GM23338 (cell line): ENCODE measurements at regions not wholly inside any gene's neighbourhood (a gene's known extent, or its start where the extent isn't known, plus 50 kb on each side); places are given as distances from the start of the nearest gene placed in this dataset.

Experiments
- ATAC-seq: fragments of 200-7000 bp; cut with Tn5 transposase; 3 replicates; pipeline ENCODE4 v1.9.1; 2020
- DNase-seq: peaks from one replicate; pipeline ENCODE4 v3.0.0-alpha.2; 2015; ENCODE audit warnings: low spot score
- H2AFZ ChIP-seq: fragments of 200-600 bp; sonication (generic); 2 replicates; pipeline ENCODE4 v1.8.0; 2016; ENCODE audit warnings: antibody characterized with exemption, mild to moderate bottlenecking, moderate library complexity
- H3F3A ChIP-seq: fragments of 200-600 bp; sonication (generic); replicated peaks from 2 replicates; pipeline ENCODE4 v1.8.0; 2017; ENCODE audit warnings: antibody characterized with exemption, mixed run types, low read depth
- H3K27ac ChIP-seq: fragments of 200-600 bp; sonication (generic); 2 replicates; pipeline ENCODE4 v1.6.1; 2016; ENCODE audit warnings: low read depth
- H3K27me3 ChIP-seq: fragments of 200-600 bp; sonication (generic); 2 replicates; pipeline ENCODE4 v1.8.0; 2016; ENCODE audit warnings: mild to moderate bottlenecking, mixed run types, moderate library complexity; ENCODE audit not compliant: insufficient read depth
- H3K36me3 ChIP-seq: fragments of 200-600 bp; sonication (generic); 2 replicates; pipeline ENCODE4 v1.8.0; 2016; ENCODE audit warnings: mild to moderate bottlenecking; ENCODE audit not compliant: insufficient read depth
- H3K4me1 ChIP-seq: fragments of 200-600 bp; sonication (generic); 2 replicates; pipeline ENCODE4 v1.8.0; 2016; ENCODE audit warnings: mild to moderate bottlenecking, moderate library complexity; ENCODE audit not compliant: insufficient read depth
- H3K4me2 ChIP-seq: fragments of 200-600 bp; sonication (generic); 2 replicates; pipeline ENCODE4 v1.7.1; 2017; ENCODE audit warnings: mixed run types
- H3K4me3 ChIP-seq: fragments of 200-600 bp; sonication (generic); 2 replicates; pipeline ENCODE4 v1.6.1; 2016; ENCODE audit warnings: mixed run types
- H3K79me2 ChIP-seq: fragments of 200-600 bp; sonication (generic); replicated peaks from 2 replicates; pipeline ENCODE4 v1.8.0; 2017; ENCODE audit warnings: mild to moderate bottlenecking; ENCODE audit not compliant: insufficient read depth
- H3K9me2 ChIP-seq: fragments of 200-600 bp; sonication (generic); 2 replicates; pipeline ENCODE4 v1.8.0; 2017; ENCODE audit not compliant: insufficient read depth
- H4K20me1 ChIP-seq: fragments of 200-600 bp; sonication (generic); replicated peaks from 2 replicates; pipeline ENCODE4 v1.8.0; 2017; ENCODE audit warnings: mild to moderate bottlenecking; ENCODE audit not compliant: insufficient read depth
- H3K27ac Mint-ChIP-seq: 2 replicates; pipeline ENCODE4 v1.8.0; 2020; ENCODE audit warnings: inconsistent platforms, mild to moderate bottlenecking, moderate library complexity, mixed read lengths
- H3K27me3 Mint-ChIP-seq: 3 replicates; pipeline ENCODE4 v1.8.0; 2022; ENCODE audit warnings: low read depth, mild to moderate bottlenecking, moderate library complexity, mixed read lengths, inconsistent platforms; ENCODE audit not compliant: insufficient read depth, poor library complexity
- H3K36me3 Mint-ChIP-seq: 3 replicates; pipeline ENCODE4 v1.8.0; 2021; ENCODE audit warnings: low read depth, mild to moderate bottlenecking, inconsistent platforms, moderate library complexity, mixed read lengths
- H3K4me1 Mint-ChIP-seq: 3 replicates; pipeline ENCODE4 v1.8.0; 2020; ENCODE audit warnings: mild to moderate bottlenecking, inconsistent platforms, mixed read lengths
- H3K4me3 Mint-ChIP-seq: 3 replicates; pipeline ENCODE4 v1.8.0; 2021; ENCODE audit warnings: moderate library complexity, mild to moderate bottlenecking, inconsistent platforms, mixed read lengths
- H3K9me3 Mint-ChIP-seq: 3 replicates; pipeline ENCODE4 v1.8.0; 2020; ENCODE audit warnings: moderate library complexity, mild to moderate bottlenecking, inconsistent platforms, mixed read lengths
- CREB1 ChIP-seq: fragments of 250-450 bp; sonication (Bioruptor Pico); IDR thresholded peaks from 2 replicates; pipeline ENCODE4 v1.5.0; 2020; ENCODE audit warnings: low read depth, mild to moderate bottlenecking, moderate library complexity
- EZH2 ChIP-seq: fragments of 200-600 bp; sonication (generic); IDR thresholded peaks from one replicate; pipeline ENCODE4 v1.8.0; 2017; ENCODE audit warnings: antibody characterized with exemption, mild to moderate bottlenecking, low read depth; ENCODE audit not compliant: unreplicated experiment
- EZH2phosphoT487 ChIP-seq: fragments of 200-600 bp; sonication (generic); IDR thresholded peaks from one replicate; pipeline ENCODE4 v1.8.1; 2018; ENCODE audit warnings: antibody characterized with exemption; ENCODE audit not compliant: unreplicated experiment
- JUNB ChIP-seq: IDR thresholded peaks from one replicate; pipeline ENCODE4 v1.6.1; 2016; ENCODE audit warnings: antibody characterized with exemption; ENCODE audit not compliant: unreplicated experiment
- NANOG ChIP-seq: IDR thresholded peaks from 2 replicates; pipeline ENCODE4 v1.6.1; 2016; ENCODE audit warnings: antibody characterized with exemption, borderline replicate concordance
- POLR2AphosphoS5 ChIP-seq: IDR thresholded peaks from 2 replicates; pipeline ENCODE4 v1.6.1; 2016; ENCODE audit warnings: antibody characterized with exemption, low read depth
- STAT1 ChIP-seq: IDR thresholded peaks from one replicate; pipeline ENCODE4 v1.6.1; 2016; ENCODE audit warnings: antibody characterized with exemption; ENCODE audit not compliant: unreplicated experiment
- ZNF114 ChIP-seq: fragments of 250-450 bp; sonication (Bioruptor Pico); IDR thresholded peaks from 2 replicates; pipeline ENCODE4 v1.5.0; 2020; ENCODE audit warnings: mild to moderate bottlenecking, moderate library complexity
- ZNF331 ChIP-seq: fragments of 250-450 bp; sonication (Bioruptor Pico); IDR thresholded peaks from 2 replicates; pipeline ENCODE4 v1.5.0; 2020; ENCODE audit warnings: low read depth, mild to moderate bottlenecking, moderate library complexity
- TF ChIP-seq, protein P1 (sequence below): IDR thresholded peaks from 2 replicates; pipeline ENCODE4 v1.6.1; 2016; ENCODE audit warnings: antibody characterized with exemption
- TF ChIP-seq, protein P2 (sequence below): fragments of 250-450 bp; sonication (Bioruptor Pico); IDR thresholded peaks from 2 replicates; pipeline ENCODE4 v1.5.0; 2020; ENCODE audit warnings: mild to moderate bottlenecking, moderate library complexity
- TF ChIP-seq, protein P3 (sequence below): IDR thresholded peaks from one replicate; pipeline ENCODE4 v1.6.1; 2018; ENCODE audit warnings: antibody characterized with exemption; ENCODE audit not compliant: unreplicated experiment
- TF ChIP-seq, protein P4 (sequence below), 2 experiments: fragments of 200-600 bp in 1 of 2; sonication (generic) in 1 of 2; conservative IDR thresholded peaks; 2 replicates each; pipeline versions ENCODE4 v1.5.1 to v1.6.1; 2016 to 2017; ENCODE audit warnings: antibody characterized with exemption in 2 of 2, low read depth in 2 of 2, mild to moderate bottlenecking in 2 of 2, moderate library complexity in 1 of 2

DNA sequence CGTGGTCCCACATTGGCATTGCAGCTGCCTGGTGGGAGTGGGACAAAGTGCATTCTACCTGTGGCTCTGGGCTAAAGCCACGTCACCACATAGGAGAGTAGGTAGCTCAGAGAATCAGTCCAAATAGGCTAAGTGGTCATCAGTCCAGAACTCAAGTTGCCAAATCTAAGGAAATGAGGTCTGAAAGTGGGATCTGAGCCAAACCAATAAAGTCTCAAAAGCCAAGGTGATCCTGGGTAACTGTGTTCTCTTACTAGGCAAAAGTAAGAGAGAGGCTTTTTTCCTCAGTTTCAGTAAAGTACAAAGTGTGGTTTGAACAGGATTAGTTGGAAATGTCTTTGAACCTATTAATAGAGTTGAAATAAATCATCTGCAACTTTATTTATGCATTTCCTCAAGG lies 68.6 kb upstream of the CNKSR3 start:
- H3K27ac Mint-ChIP-seq, result no peak overlapping the region
- no peaks in the 10 kb centered on the region for H3K79me2 ChIP-seq
- no peaks in the 10 kb centered on the region for H3K9me2 ChIP-seq
- peaks cover 4% of the 10 kb centered on the region for H3K27me3 Mint-ChIP-seq
- no peak overlapping the region for H3K4me2 ChIP-seq
- TF ChIP-seq EZH2phosphoT487 (no peak), JUNB (no peak), STAT1 (no peak), POLR2AphosphoS5 (no peak), CREB1 (CRISPR knock-in tag) (no peak), EZH2 (no peak), ZNF114 (no peak), ZNF331 (CRISPR knock-in tag) (no peak), NANOG (no peak)
- TF ChIP-seq, protein P1, sequence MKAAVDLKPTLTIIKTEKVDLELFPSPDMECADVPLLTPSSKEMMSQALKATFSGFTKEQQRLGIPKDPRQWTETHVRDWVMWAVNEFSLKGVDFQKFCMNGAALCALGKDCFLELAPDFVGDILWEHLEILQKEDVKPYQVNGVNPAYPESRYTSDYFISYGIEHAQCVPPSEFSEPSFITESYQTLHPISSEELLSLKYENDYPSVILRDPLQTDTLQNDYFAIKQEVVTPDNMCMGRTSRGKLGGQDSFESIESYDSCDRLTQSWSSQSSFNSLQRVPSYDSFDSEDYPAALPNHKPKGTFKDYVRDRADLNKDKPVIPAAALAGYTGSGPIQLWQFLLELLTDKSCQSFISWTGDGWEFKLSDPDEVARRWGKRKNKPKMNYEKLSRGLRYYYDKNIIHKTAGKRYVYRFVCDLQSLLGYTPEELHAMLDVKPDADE, result no peak
- TF ChIP-seq, protein P2, sequence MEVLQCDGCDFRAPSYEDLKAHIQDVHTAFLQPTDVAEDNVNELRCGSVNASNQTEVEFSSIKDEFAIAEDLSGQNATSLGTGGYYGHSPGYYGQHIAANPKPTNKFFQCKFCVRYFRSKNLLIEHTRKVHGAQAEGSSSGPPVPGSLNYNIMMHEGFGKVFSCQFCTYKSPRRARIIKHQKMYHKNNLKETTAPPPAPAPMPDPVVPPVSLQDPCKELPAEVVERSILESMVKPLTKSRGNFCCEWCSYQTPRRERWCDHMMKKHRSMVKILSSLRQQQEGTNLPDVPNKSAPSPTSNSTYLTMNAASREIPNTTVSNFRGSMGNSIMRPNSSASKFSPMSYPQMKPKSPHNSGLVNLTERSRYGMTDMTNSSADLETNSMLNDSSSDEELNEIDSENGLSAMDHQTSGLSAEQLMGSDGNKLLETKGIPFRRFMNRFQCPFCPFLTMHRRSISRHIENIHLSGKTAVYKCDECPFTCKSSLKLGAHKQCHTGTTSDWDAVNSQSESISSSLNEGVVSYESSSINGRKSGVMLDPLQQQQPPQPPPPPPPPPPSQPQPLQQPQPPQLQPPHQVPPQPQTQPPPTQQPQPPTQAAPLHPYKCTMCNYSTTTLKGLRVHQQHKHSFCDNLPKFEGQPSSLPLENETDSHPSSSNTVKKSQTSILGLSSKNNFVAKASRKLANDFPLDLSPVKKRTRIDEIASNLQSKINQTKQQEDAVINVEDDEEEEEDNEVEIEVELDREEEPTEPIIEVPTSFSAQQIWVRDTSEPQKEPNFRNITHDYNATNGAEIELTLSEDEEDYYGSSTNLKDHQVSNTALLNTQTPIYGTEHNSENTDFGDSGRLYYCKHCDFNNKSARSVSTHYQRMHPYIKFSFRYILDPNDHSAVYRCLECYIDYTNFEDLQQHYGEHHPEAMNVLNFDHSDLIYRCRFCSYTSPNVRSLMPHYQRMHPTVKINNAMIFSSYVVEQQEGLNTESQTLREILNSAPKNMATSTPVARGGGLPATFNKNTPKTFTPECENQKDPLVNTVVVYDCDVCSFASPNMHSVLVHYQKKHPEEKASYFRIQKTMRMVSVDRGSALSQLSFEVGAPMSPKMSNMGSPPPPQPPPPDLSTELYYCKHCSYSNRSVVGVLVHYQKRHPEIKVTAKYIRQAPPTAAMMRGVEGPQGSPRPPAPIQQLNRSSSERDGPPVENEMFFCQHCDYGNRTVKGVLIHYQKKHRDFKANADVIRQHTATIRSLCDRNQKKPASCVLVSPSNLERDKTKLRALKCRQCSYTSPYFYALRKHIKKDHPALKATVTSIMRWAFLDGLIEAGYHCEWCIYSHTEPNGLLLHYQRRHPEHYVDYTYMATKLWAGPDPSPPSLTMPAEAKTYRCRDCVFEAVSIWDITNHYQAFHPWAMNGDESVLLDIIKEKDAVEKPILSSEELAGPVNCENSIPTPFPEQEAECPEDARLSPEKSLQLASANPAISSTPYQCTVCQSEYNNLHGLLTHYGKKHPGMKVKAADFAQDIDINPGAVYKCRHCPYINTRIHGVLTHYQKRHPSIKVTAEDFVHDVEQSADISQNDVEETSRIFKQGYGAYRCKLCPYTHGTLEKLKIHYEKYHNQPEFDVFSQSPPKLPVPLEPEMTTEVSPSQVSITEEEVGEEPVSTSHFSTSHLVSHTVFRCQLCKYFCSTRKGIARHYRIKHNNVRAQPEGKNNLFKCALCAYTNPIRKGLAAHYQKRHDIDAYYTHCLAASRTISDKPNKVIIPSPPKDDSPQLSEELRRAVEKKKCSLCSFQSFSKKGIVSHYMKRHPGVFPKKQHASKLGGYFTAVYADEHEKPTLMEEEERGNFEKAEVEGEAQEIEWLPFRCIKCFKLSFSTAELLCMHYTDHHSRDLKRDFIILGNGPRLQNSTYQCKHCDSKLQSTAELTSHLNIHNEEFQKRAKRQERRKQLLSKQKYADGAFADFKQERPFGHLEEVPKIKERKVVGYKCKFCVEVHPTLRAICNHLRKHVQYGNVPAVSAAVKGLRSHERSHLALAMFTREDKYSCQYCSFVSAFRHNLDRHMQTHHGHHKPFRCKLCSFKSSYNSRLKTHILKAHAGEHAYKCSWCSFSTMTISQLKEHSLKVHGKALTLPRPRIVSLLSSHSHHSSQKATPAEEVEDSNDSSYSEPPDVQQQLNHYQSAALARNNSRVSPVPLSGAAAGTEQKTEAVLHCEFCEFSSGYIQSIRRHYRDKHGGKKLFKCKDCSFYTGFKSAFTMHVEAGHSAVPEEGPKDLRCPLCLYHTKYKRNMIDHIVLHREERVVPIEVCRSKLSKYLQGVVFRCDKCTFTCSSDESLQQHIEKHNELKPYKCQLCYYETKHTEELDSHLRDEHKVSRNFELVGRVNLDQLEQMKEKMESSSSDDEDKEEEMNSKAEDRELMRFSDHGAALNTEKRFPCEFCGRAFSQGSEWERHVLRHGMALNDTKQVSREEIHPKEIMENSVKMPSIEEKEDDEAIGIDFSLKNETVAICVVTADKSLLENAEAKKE, result no peak
- TF ChIP-seq, protein P3, sequence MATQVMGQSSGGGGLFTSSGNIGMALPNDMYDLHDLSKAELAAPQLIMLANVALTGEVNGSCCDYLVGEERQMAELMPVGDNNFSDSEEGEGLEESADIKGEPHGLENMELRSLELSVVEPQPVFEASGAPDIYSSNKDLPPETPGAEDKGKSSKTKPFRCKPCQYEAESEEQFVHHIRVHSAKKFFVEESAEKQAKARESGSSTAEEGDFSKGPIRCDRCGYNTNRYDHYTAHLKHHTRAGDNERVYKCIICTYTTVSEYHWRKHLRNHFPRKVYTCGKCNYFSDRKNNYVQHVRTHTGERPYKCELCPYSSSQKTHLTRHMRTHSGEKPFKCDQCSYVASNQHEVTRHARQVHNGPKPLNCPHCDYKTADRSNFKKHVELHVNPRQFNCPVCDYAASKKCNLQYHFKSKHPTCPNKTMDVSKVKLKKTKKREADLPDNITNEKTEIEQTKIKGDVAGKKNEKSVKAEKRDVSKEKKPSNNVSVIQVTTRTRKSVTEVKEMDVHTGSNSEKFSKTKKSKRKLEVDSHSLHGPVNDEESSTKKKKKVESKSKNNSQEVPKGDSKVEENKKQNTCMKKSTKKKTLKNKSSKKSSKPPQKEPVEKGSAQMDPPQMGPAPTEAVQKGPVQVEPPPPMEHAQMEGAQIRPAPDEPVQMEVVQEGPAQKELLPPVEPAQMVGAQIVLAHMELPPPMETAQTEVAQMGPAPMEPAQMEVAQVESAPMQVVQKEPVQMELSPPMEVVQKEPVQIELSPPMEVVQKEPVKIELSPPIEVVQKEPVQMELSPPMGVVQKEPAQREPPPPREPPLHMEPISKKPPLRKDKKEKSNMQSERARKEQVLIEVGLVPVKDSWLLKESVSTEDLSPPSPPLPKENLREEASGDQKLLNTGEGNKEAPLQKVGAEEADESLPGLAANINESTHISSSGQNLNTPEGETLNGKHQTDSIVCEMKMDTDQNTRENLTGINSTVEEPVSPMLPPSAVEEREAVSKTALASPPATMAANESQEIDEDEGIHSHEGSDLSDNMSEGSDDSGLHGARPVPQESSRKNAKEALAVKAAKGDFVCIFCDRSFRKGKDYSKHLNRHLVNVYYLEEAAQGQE, result no peak
- TF ChIP-seq, protein P4, sequence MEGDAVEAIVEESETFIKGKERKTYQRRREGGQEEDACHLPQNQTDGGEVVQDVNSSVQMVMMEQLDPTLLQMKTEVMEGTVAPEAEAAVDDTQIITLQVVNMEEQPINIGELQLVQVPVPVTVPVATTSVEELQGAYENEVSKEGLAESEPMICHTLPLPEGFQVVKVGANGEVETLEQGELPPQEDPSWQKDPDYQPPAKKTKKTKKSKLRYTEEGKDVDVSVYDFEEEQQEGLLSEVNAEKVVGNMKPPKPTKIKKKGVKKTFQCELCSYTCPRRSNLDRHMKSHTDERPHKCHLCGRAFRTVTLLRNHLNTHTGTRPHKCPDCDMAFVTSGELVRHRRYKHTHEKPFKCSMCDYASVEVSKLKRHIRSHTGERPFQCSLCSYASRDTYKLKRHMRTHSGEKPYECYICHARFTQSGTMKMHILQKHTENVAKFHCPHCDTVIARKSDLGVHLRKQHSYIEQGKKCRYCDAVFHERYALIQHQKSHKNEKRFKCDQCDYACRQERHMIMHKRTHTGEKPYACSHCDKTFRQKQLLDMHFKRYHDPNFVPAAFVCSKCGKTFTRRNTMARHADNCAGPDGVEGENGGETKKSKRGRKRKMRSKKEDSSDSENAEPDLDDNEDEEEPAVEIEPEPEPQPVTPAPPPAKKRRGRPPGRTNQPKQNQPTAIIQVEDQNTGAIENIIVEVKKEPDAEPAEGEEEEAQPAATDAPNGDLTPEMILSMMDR (conservative IDR thresholded peaks at IDR 0.05; ENCODE audit: low read depth in 2 of 2), result no peak
- H2AFZ ChIP-seq, result no peak overlapping the region
- H3K27me3 ChIP-seq, result no peaks in the 10 kb centered on the region
- no peaks in the 10 kb centered on the region for H3K4me1 Mint-ChIP-seq
- no peaks in the 10 kb centered on the region for H3K36me3 ChIP-seq
- no peak overlapping the region for H3K4me3 ChIP-seq
- H3K36me3 Mint-ChIP-seq, result no peaks in the 10 kb centered on the region
- H3K4me3 Mint-ChIP-seq, result no peak overlapping the region
- H3K4me1 ChIP-seq, result no peaks in the 10 kb centered on the region
- H3K9me3 Mint-ChIP-seq, result peaks cover 4% of the 10 kb centered on the region
- no peaks in the 10 kb centered on the region for H3F3A ChIP-seq
- no peaks in the 10 kb centered on the region for H4K20me1 ChIP-seq
- DNase-seq (no peak), ATAC-seq (no peak)
- H3K27ac ChIP-seq, result no peak overlapping the region
